ENCODE measurements at regions not wholly inside any gene's neighbourhood (a gene's known extent, or its start where the extent isn't known, plus 50 kb on each side); places are given as distances from the start of the nearest gene placed in this dataset.

DNA sequence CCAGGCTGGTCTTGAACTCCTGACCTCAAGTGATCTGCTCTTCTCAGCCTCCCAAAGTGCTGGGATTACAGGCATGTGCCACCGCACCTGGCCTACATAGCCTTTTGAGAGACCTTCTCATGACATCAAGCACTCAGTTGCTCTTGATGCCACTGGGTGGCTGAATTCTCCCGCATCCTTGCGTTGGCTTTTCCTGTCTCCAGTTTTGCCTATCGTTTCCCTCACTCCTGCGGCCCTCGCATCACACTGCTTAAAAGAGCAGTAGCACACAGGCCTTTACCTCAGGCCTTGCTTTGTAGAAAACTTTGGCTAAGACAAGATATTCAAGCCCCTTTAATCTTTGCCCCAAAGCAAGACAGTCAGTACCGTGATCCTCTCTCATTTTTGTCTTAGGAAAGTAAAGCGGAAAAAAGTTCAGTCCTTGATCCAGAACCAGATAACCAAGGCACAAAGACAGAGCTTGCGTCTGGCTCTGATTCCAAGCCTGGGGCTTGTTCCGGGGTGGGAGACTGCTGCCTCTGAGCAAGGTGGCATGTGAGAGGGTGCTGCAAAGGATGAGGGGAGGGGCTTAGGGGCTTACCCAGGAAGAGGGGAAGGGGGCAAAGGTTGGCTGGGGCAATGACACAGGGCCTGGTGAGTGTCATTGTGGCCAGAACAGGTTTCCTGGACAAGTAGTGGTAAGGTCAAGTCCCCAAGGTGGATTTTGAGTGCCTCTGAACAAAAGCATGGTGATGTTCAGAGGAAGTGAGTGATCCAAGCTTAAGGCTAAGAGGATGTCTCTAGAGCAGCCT lies 175.0 kb upstream of the TLE3 start:
- WGBS, 2 experiments (ENCODE audit: insufficient coverage in 2 of 2), result 90 to 93% methylated on average over 9 to 10 of the region's 10 CpGs
- Histone ChIP-seq H3K27ac (ENCODE audit: low read depth, low read length, severe bottlenecking) (peak overlapping the region; percentile 51), H3K36me3 (ENCODE audit: control insufficient read depth, insufficient read depth, low read length) (no peaks in the 10 kb centered on the region), H3K4me1 (ENCODE audit: control insufficient read depth, insufficient read depth, low read length, poor library complexity, severe bottlenecking) (peaks cover 22% of the 10 kb centered on the region), H3K9me3 (ENCODE audit: control insufficient read depth, low read length) (no peaks in the 10 kb centered on the region), H3K4me3 (ENCODE audit: extremely low read depth, insufficient read depth, low read length, poor library complexity, severe bottlenecking) (no peak overlapping the region)

DNA sequence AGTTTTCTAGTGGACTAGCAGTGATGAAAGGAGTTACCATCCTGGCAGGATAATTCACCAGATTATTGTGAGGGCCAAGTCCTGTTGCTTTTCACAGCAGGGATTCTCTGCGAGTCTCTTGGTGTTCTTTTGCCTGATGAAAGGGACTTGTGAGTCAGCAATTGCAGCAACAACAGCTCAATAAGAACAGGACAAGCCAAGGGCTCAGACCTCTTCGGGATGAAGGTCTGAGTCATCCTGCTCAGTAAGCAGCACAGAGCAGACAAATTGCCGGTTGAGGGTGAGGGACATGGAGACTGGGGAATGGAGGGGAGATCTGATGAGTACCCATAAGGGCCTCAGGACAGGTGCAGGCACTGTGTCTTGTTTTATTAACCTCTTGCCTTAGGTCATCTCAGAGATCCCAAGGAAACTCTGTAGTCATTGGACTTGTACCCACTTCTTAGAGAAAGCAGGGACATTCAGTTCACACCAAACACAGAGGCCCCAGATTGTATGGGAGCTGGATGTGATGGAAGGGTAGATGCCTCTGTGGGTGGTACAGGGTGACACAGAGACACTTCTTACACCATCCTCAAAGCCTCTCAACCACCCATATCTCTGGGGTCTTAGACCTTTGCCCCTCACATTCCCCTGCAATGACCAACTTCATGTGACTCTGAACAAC lies 173.8 kb upstream of the TLE3 start:
- no peak overlapping the region for H3K4me3 ChIP-seq (ENCODE audit: extremely low read depth, insufficient read depth, low read length, poor library complexity, severe bottlenecking)
- H3K36me3 ChIP-seq (ENCODE audit: control insufficient read depth, insufficient read depth, low read length), result no peaks in the 10 kb centered on the region
- whole genome bisulfite sequencing, 2 experiments (ENCODE audit: insufficient coverage in 2 of 2), result 7 to 12% methylated on average over 3 of the region's 3 CpGs
- no peaks in the 10 kb centered on the region for H3K9me3 ChIP-seq (ENCODE audit: control insufficient read depth, low read length)
- peaks cover 23% of the 10 kb centered on the region for H3K4me1 ChIP-seq (ENCODE audit: control insufficient read depth, insufficient read depth, low read length, poor library complexity, severe bottlenecking)
- H3K27ac ChIP-seq (ENCODE audit: low read depth, low read length, severe bottlenecking), result peak overlapping the region; percentile 48

DNA sequence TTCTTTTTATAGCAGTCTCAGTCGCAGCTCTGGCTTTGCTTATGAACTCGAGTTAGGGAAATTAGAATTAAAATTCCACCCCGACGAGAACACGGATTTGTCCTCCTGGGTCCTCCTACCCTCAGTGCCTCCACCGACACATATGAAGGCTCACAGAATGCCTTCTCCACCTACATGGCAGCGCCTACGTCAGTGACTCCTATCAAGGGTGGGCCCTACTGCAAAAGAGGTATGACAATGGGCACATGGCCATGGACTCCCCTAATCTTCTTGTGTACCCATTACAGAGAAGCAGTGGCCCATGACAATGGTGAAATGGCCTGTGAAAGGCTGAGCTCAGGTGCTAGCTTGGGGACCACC lies 173.0 kb upstream of the TLE3 start:
- 95% methylated on average over 7 of the region's 8 CpGs for WGBS, 2 experiments (ENCODE audit: insufficient coverage in 2 of 2)
- Histone ChIP-seq H3K4me1 (ENCODE audit: control insufficient read depth, insufficient read depth, low read length, poor library complexity, severe bottlenecking) (peaks cover 24% of the 10 kb centered on the region), H3K27ac (ENCODE audit: low read depth, low read length, severe bottlenecking) (no peak overlapping the region), H3K9me3 (ENCODE audit: control insufficient read depth, low read length) (no peaks in the 10 kb centered on the region), H3K4me3 (ENCODE audit: extremely low read depth, insufficient read depth, low read length, poor library complexity, severe bottlenecking) (no peak overlapping the region), H3K36me3 (ENCODE audit: control insufficient read depth, insufficient read depth, low read length) (no peaks in the 10 kb centered on the region)

DNA sequence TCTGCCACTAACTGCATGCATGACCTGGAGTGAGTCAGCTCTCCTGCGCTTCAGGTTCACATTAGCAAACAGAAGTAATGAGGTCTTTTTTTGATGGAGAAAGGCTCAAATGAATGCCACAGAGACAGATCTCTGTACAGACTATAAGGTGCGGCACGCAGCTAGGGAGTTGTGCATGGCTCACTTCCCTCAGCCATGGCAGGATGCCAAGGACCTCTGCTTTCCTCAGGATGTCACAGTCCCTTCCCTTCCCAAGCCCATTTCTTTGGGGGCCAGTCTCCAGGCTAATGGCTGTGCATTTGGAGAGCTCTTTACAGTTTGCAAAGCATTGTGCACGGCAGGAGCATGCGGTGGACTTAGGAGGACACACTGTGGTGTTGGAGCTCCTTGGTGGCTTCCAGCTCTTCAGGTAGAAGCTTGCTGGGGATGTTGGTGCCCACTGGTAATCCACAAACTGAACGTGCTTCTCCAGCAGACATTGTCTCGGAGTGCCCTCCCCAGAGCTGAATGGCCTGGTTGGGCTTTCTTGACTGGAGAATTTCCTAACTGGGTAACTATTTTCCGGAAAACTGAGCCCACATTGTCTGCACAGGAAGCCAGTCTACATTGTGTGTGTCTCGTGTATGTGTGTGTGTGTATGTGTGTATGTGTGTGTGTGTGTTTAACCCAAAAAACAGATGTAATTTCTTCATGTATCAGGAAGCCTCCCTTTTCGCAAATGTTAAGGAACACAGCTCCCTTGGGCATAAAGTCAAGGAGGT lies 172.5 kb upstream of the TLE3 start:
- 89 to 95% methylated on average over 8 to 9 of the region's 10 CpGs for WGBS, 2 experiments (ENCODE audit: insufficient coverage in 2 of 2)
- H3K4me1 ChIP-seq (ENCODE audit: control insufficient read depth, insufficient read depth, low read length, poor library complexity, severe bottlenecking), result peaks cover 24% of the 10 kb centered on the region

DNA sequence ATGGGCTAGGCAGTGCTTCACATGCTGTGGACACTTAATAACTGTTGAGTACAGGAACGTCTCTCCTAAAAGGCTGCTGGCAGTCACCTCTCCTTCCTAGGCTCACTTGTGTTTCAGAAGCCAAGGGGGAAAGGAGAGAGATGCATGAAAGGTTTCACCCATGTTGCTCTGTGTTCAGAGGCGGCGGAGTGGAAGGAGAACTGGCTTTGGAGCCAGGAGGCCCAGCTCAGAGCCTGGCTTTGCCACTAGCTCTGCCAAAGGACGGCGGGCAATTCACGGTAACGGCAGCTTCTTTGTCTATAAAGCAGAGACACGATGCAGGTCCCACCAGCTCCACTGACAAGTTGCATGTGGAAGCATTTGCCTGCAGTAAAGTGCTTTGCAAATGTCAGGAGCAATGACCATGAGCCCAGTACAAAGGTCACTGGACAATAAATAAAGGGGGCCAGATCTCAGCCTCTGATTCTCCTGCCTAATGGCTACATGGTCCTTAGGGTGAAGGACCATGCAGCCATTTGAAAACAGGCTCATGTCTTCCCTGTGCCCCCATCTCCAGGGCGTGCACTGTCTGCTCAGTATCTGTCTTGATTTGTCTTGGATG lies 171.7 kb upstream of the TLE3 start:
- H3K36me3 ChIP-seq (ENCODE audit: control insufficient read depth, insufficient read depth, low read length), result no peaks in the 10 kb centered on the region
- H3K4me1 ChIP-seq (ENCODE audit: control insufficient read depth, insufficient read depth, low read length, poor library complexity, severe bottlenecking), result peaks cover 31% of the 10 kb centered on the region
- no peaks in the 10 kb centered on the region for H3K9me3 ChIP-seq (ENCODE audit: control insufficient read depth, low read length)
- 89 to 95% methylated on average over 8 to 9 of the region's 9 CpGs for WGBS, 2 experiments (ENCODE audit: insufficient coverage in 2 of 2)
- no peak overlapping the region for H3K4me3 ChIP-seq (ENCODE audit: extremely low read depth, insufficient read depth, low read length, poor library complexity, severe bottlenecking)
- H3K27ac ChIP-seq (ENCODE audit: low read depth, low read length, severe bottlenecking), result no peak overlapping the region

More for the DNA sequence above, 172.5 kb upstream of the TLE3 start:
- Histone ChIP-seq H3K27ac (ENCODE audit: low read depth, low read length, severe bottlenecking) (no peak overlapping the region), H3K9me3 (ENCODE audit: control insufficient read depth, low read length) (no peaks in the 10 kb centered on the region), H3K4me3 (ENCODE audit: extremely low read depth, insufficient read depth, low read length, poor library complexity, severe bottlenecking) (no peak overlapping the region), H3K36me3 (ENCODE audit: control insufficient read depth, insufficient read depth, low read length) (no peaks in the 10 kb centered on the region)

DNA sequence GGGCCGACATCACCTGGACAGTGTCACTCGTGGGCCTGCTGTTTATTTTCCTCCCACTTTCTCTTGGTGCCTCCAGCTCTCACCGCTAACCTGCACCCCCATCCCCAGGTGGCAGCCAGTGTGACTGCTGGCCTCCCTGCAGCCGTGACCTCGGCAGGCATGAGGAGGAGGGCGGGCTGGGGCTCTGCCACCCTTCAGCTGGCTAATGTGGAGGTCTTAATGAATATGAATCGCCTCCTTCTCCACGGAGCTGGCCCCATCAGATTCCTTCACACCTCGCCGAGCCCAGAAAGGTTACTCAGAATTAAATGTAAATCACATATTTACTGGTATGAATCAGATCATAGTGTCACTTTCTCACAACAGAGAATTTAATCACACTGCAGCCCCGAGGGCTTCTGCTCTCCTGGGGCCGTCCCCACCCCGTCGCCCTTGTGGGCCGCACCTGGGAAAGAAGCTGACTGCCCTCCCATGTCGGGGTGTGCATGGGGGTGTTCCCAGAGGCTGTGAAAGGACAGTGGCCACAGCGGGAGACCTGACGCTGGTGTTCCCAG lies 171.1 kb upstream of the TLE3 start:
- Histone ChIP-seq H3K4me1 (ENCODE audit: control insufficient read depth, insufficient read depth, low read length, poor library complexity, severe bottlenecking) (peaks cover 36% of the 10 kb centered on the region), H3K27ac (ENCODE audit: low read depth, low read length, severe bottlenecking) (no peak overlapping the region), H3K9me3 (ENCODE audit: control insufficient read depth, low read length) (no peaks in the 10 kb centered on the region), H3K36me3 (ENCODE audit: control insufficient read depth, insufficient read depth, low read length) (no peaks in the 10 kb centered on the region), H3K4me3 (ENCODE audit: extremely low read depth, insufficient read depth, low read length, poor library complexity, severe bottlenecking) (no peak overlapping the region)
- WGBS, 2 experiments (ENCODE audit: insufficient coverage in 2 of 2), result 76 to 83% methylated on average over 6 to 13 of the region's 18 CpGs

DNA sequence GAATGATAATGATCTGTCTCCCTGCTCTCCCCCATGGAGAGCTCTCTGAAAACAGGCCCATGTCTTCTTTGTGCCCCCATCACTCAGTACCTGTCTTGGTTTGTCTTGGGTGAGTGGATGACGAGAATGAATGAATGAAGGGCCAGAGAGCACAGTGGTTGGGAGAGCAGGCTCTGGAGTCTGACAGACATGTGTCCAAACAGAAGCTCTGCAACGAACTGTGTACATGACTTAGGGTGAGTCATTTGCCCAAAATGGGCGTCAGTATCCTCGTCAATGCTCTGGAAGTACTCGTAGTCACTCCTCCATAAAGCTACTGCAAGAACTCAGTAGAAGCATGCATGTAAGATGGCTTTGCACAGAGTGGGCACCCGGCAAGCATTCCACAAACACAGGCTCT lies 170.2 kb upstream of the TLE3 start:
- WGBS, 2 experiments (ENCODE audit: insufficient coverage in 2 of 2), result 93 to 97% methylated on average over 5 to 6 of the region's 6 CpGs
- H3K36me3 ChIP-seq (ENCODE audit: control insufficient read depth, insufficient read depth, low read length), result no peaks in the 10 kb centered on the region
- H3K9me3 ChIP-seq (ENCODE audit: control insufficient read depth, low read length), result no peaks in the 10 kb centered on the region
- peaks cover 37% of the 10 kb centered on the region for H3K4me1 ChIP-seq (ENCODE audit: control insufficient read depth, insufficient read depth, low read length, poor library complexity, severe bottlenecking)
- H3K4me3 ChIP-seq (ENCODE audit: extremely low read depth, insufficient read depth, low read length, poor library complexity, severe bottlenecking), result no peak overlapping the region
- H3K27ac ChIP-seq (ENCODE audit: low read depth, low read length, severe bottlenecking), result no peak overlapping the region

DNA sequence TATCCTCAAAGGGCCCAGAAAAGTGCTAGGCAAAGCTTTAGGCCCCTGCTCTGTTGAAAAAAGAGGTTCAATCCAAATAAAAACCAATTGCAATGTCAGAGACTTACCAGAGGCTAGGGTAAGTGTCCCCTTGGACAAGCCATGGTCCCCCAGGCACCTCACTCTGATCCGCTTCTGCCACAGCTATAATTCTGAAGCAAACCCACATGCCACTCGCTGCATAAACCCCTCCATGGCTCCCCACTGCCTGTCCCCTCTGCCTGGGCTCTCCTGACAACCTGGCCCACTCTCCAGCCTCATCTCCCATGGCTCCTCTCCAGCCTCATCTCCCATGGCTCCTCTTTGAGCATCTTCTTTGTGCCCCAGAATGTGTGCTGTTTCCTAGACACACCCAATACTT lies 169.6 kb upstream of the TLE3 start:
- WGBS, 2 experiments (ENCODE audit: insufficient coverage in 2 of 2), result 88 to 94% methylated on average over 2 of the region's 2 CpGs
- H3K4me3 ChIP-seq (ENCODE audit: extremely low read depth, insufficient read depth, low read length, poor library complexity, severe bottlenecking), result no peak overlapping the region
- H3K4me1 ChIP-seq (ENCODE audit: control insufficient read depth, insufficient read depth, low read length, poor library complexity, severe bottlenecking), result peaks cover 35% of the 10 kb centered on the region

DNA sequence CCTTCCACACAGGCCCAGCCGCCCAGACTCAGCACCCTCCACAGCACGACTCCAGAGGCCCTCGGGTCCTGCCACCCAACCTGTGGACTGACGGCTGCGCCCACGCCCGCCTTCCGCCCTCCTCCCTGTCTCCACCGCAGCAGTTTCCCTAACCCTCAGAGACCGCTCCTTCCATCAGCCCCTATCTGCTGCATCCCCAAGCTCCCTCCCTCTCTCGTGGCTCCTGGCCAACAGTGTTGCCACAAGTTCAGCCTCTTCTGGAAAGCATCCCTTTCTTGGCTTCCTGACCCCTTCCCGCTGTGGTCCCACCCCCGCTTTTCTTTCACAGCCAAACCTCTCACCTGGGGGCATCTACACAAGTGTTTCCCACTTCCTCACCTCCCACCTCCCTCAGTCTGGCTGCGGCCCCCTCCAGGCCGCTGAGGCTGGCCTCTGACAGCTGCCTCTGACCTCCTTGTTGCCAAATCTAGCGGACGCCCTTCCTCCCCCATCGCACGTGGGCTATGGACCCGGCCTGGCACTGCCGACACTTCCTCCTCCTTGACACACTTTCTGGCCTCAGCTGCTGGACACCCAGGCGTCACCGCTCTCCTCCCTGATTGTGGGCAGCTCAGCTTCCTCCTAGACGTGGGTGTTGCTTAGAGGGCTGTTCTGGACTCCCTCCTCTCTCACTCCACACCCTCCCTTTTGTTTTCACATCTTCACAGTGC lies 168.8 kb upstream of the TLE3 start:
- Histone ChIP-seq H3K4me3 (ENCODE audit: extremely low read depth, insufficient read depth, low read length, poor library complexity, severe bottlenecking) (no peak overlapping the region), H3K27ac (ENCODE audit: low read depth, low read length, severe bottlenecking) (no peak overlapping the region), H3K36me3 (ENCODE audit: control insufficient read depth, insufficient read depth, low read length) (no peaks in the 10 kb centered on the region), H3K4me1 (ENCODE audit: control insufficient read depth, insufficient read depth, low read length, poor library complexity, severe bottlenecking) (peaks cover 35% of the 10 kb centered on the region), H3K9me3 (ENCODE audit: control insufficient read depth, low read length) (no peaks in the 10 kb centered on the region)
- WGBS, 2 experiments (ENCODE audit: insufficient coverage in 2 of 2), result 77 to 87% methylated on average over 19 to 21 of the region's 24 CpGs

More for the DNA sequence above, 169.6 kb upstream of the TLE3 start:
- no peaks in the 10 kb centered on the region for H3K36me3 ChIP-seq (ENCODE audit: control insufficient read depth, insufficient read depth, low read length)
- H3K9me3 ChIP-seq (ENCODE audit: control insufficient read depth, low read length), result no peaks in the 10 kb centered on the region
- no peak overlapping the region for H3K27ac ChIP-seq (ENCODE audit: low read depth, low read length, severe bottlenecking)

DNA sequence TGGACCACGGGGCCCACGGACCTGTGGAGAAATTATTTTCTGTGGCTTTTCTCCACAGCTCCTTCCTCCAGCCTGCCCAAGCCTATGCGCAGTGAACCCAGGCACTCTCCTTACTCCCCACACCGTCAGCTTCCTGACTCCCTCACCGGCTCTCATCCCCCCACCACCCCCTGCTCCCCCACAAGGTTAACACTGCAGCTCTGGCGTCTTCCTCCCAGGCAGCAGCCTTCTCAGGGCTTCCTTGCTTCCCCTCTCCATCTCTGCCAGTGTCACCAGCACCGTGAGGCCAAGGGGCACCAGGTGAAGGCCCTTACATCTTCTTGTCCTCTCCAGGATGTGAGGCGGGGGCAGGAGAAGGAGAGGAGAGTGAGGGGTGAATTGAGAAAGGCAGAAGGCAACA lies 168.3 kb upstream of the TLE3 start:
- no peak overlapping the region for H3K27ac ChIP-seq (ENCODE audit: low read depth, low read length, severe bottlenecking)
- peaks cover 31% of the 10 kb centered on the region for H3K4me1 ChIP-seq (ENCODE audit: control insufficient read depth, insufficient read depth, low read length, poor library complexity, severe bottlenecking)
- no peaks in the 10 kb centered on the region for H3K36me3 ChIP-seq (ENCODE audit: control insufficient read depth, insufficient read depth, low read length)
- no peak overlapping the region for H3K4me3 ChIP-seq (ENCODE audit: extremely low read depth, insufficient read depth, low read length, poor library complexity, severe bottlenecking)
- H3K9me3 ChIP-seq (ENCODE audit: control insufficient read depth, low read length), result no peaks in the 10 kb centered on the region
- 84 to 85% methylated on average over 6 of the region's 8 CpGs for WGBS, 2 experiments (ENCODE audit: insufficient coverage in 2 of 2)

All from mesodermal cell (in vitro differentiated cells).